ENCODE measurements at regions not wholly inside any gene's neighbourhood (a gene's known extent, or its start where the extent isn't known, plus 50 kb on each side); places are given as distances from the start of the nearest gene placed in this dataset.

DNA sequence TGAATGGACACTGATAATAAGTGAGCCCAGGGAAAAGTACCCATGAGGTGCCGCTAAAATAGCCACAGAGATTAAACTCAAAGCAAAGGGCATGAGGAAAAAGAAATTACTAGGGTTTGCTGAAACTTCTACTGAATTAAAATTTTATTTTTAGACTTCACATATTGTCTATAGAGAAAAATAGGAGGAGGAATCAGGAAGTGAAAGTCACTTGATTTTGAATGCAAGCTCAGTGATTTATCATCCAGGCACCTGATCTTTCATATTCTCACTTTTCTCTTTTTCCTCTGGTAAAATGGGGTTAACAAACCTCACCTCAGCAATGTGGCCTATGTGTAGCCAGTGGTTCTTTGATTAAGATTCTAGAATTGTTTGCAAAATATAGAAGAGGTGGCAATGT lies 479.8 kb downstream of the BCL11B start:
- DNase-seq (no peak), ATAC-seq (ENCODE audit: low read depth) (no peak)
- ChIA-PET CTCF (no interaction called here), POLR2A (no interaction called here)
- no peak overlapping the region for H3K4me3 Mint-ChIP-seq
- no peak overlapping the region for H3K27ac Mint-ChIP-seq
- intact Hi-C loops (cut with micrococcal nuclease), result no loop called here
- no peaks in the 10 kb centered on the region for H3K27me3 Mint-ChIP-seq
- TF ChIP-seq, protein P1, sequence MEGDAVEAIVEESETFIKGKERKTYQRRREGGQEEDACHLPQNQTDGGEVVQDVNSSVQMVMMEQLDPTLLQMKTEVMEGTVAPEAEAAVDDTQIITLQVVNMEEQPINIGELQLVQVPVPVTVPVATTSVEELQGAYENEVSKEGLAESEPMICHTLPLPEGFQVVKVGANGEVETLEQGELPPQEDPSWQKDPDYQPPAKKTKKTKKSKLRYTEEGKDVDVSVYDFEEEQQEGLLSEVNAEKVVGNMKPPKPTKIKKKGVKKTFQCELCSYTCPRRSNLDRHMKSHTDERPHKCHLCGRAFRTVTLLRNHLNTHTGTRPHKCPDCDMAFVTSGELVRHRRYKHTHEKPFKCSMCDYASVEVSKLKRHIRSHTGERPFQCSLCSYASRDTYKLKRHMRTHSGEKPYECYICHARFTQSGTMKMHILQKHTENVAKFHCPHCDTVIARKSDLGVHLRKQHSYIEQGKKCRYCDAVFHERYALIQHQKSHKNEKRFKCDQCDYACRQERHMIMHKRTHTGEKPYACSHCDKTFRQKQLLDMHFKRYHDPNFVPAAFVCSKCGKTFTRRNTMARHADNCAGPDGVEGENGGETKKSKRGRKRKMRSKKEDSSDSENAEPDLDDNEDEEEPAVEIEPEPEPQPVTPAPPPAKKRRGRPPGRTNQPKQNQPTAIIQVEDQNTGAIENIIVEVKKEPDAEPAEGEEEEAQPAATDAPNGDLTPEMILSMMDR (IDR thresholded peaks at IDR 0.05), result no peak
- no peaks in the 10 kb centered on the region for H3K36me3 Mint-ChIP-seq (ENCODE audit: low read depth)
- H3K4me1 Mint-ChIP-seq, result no peaks in the 10 kb centered on the region
- H3K9me3 Mint-ChIP-seq, result peaks cover 11% of the 10 kb centered on the region

- ChIA-PET POLR2A (no interaction called here), CTCF (no interaction called here)
- Mint-ChIP-seq H3K27me3 (no peaks in the 10 kb centered on the region), H3K4me3 (no peak overlapping the region), H3K36me3 (ENCODE audit: low read depth) (no peaks in the 10 kb centered on the region), H3K27ac (no peak overlapping the region), H3K9me3 (peaks cover 9% of the 10 kb centered on the region), H3K4me1 (no peaks in the 10 kb centered on the region)
- TF ChIP-seq, protein P1 (IDR thresholded peaks at IDR 0.05), result no peak
- DNase-seq (no peak), ATAC-seq (ENCODE audit: low read depth) (no peak)
- intact Hi-C loops (cut with micrococcal nuclease), result no loop called here
Observed at GRCh38 chr14:98798099-98798498, 473.9 kb downstream of the BCL11B start.

- Mint-ChIP-seq H3K27me3 (no peaks in the 10 kb centered on the region), H3K4me3 (no peak overlapping the region), H3K4me1 (no peaks in the 10 kb centered on the region), H3K27ac (no peak overlapping the region), H3K36me3 (ENCODE audit: low read depth) (no peaks in the 10 kb centered on the region), H3K9me3 (peaks cover 7% of the 10 kb centered on the region)
- intact Hi-C loops (cut with micrococcal nuclease), result no loop called here
- ChIA-PET CTCF (no interaction called here), POLR2A (no interaction called here)
- TF ChIP-seq, protein P1 (IDR thresholded peaks at IDR 0.05), result no peak
- no peak for ATAC-seq (ENCODE audit: low read depth)
- no peak for DNase-seq
Observed at GRCh38 chr14:98799891-98800290, 472.1 kb downstream of the BCL11B start.

DNA sequence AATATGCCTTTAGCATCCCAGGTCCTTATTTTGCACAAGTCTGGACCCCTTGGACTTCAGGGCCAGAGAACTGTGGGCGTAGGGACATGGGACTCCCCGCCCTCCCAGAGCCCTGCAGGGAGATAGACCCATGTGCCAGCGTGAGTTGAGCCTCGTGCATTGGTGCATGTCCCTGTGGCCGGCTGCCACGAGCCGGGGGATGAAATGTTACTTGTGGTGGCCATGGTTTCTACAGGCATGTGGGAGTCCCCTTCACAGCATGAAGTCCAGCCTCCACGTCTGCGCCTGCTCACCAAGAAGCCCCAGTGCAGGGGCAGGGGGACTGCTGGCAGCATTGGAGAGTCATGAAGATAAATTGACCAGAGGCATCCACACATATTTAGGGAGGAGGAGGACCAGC lies 470.0 kb downstream of the BCL11B start:
- H3K27me3 Mint-ChIP-seq, result no peaks in the 10 kb centered on the region
- H3K9me3 Mint-ChIP-seq, result peaks cover 4% of the 10 kb centered on the region
- no peak overlapping the region for H3K4me3 Mint-ChIP-seq
- DNase-seq (no peak), ATAC-seq (ENCODE audit: low read depth) (no peak)
- ChIA-PET CTCF (no interaction called here), POLR2A (no interaction called here)
- no peaks in the 10 kb centered on the region for H3K4me1 Mint-ChIP-seq
- TF ChIP-seq, protein P1 (IDR thresholded peaks at IDR 0.05), result no peak
- H3K27ac Mint-ChIP-seq, result no peak overlapping the region
- intact Hi-C loops (cut with micrococcal nuclease), result no loop called here
- no peaks in the 10 kb centered on the region for H3K36me3 Mint-ChIP-seq (ENCODE audit: low read depth)

- DNase-seq (no peak), ATAC-seq (ENCODE audit: low read depth) (no peak)
- no peak overlapping the region for H3K27ac Mint-ChIP-seq
- intact Hi-C loops (cut with micrococcal nuclease), result no loop called here
- CTCF ChIA-PET, result no interaction called here
- H3K4me3 Mint-ChIP-seq, result no peak overlapping the region
- POLR2A ChIA-PET, result no interaction called here
- no peaks in the 10 kb centered on the region for H3K27me3 Mint-ChIP-seq
- TF ChIP-seq, protein P1 (IDR thresholded peaks at IDR 0.05), result no peak
- no peaks in the 10 kb centered on the region for H3K4me1 Mint-ChIP-seq
- no peaks in the 10 kb centered on the region for H3K36me3 Mint-ChIP-seq (ENCODE audit: low read depth)
- H3K9me3 Mint-ChIP-seq, result peaks cover 4% of the 10 kb centered on the region
Observed at GRCh38 chr14:98803196-98803595, 468.8 kb downstream of the BCL11B start.

Measured in activated B cell treated with CpG ODN at 0.5 μM for 24 hours (primary cell).